Right lobe of liver (tissue), 4 donors: ENCODE measurements at regions not wholly inside any gene's neighbourhood (a gene's known extent, or its start where the extent isn't known, plus 50 kb on each side); places are given as distances from the start of the nearest gene placed in this dataset.

Source experiments
- CTCF ChIP-seq, 4 donors: fragments of 200-600 bp in 3 of 4; fragments of 450-650 bp in 1 of 4; IDR thresholded peaks; one replicate each; pipeline versions ENCODE4 v1.5.1 to v1.8.0; 2016 to 2022; ENCODE audit warnings: antibody characterized with exemption in 4 of 4, mild to moderate bottlenecking in 2 of 4
- POLR2A ChIP-seq: fragments of 450-650 bp; IDR thresholded peaks from one replicate; pipeline ENCODE4 v1.6.1; 2017; ENCODE audit warnings: antibody characterized with exemption, mild to moderate bottlenecking
- donor health status: DM: no; HTN: no; CAD: no.
- donor health status: DM: no; HTN: no; CAD: no.
- donor health status: DM: no; HTN: yes; CAD: no.

- TF ChIP-seq CTCF (IDR thresholded peaks at IDR 0.05) (no peak), POLR2A (no peak)
Observed at GRCh38 chr20:59473742-59474141, 130.6 kb upstream of the PHACTR3 start.
